Panc1 (cell line): ENCODE measurements at regions not wholly inside any gene's neighbourhood (a gene's known extent, or its start where the extent isn't known, plus 50 kb on each side); places are given as distances from the start of the nearest gene placed in this dataset.

Source experiments
- POLR2AphosphoS5 ChIP-seq: IDR thresholded peaks from 2 replicates; pipeline ENCODE4 v1.6.1; 2012; ENCODE audit warnings: mild to moderate bottlenecking, low read depth, low read length, moderate library complexity
- SIN3A ChIP-seq: IDR thresholded peaks from 2 replicates; pipeline ENCODE4 v1.6.1; 2012; ENCODE audit warnings: low read depth, mild to moderate bottlenecking, low read length, moderate library complexity, borderline replicate concordance; ENCODE audit not compliant: insufficient read depth
- TF ChIP-seq, protein P1 (sequence below): fragments of 450-650 bp; IDR thresholded peaks from 2 replicates; pipeline ENCODE4 v1.5.1; 2017; ENCODE audit warnings: mild to moderate bottlenecking

DNA sequence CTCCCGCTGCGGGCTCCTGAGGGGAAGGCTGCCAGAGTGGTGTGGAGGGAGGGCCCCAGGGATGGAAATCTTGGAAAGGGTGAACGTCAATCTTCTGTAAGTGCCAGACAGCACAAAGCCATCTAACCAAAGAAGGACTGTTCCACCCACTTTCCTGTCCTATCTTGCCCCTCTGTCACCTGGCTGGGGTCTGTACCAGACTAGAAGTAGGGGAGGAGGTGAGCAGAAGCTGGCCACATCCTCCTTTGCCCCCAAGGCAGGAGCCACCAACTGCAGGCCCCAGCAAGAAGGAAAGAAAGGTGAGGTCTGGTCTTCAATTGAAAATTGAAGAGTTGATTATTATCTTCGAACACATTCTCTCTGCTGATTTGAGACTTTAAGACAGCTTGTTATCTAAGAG, 214.4 kb upstream of the LEF1 start:
- no peak for TF ChIP-seq POLR2AphosphoS5
- TF ChIP-seq, protein P1, sequence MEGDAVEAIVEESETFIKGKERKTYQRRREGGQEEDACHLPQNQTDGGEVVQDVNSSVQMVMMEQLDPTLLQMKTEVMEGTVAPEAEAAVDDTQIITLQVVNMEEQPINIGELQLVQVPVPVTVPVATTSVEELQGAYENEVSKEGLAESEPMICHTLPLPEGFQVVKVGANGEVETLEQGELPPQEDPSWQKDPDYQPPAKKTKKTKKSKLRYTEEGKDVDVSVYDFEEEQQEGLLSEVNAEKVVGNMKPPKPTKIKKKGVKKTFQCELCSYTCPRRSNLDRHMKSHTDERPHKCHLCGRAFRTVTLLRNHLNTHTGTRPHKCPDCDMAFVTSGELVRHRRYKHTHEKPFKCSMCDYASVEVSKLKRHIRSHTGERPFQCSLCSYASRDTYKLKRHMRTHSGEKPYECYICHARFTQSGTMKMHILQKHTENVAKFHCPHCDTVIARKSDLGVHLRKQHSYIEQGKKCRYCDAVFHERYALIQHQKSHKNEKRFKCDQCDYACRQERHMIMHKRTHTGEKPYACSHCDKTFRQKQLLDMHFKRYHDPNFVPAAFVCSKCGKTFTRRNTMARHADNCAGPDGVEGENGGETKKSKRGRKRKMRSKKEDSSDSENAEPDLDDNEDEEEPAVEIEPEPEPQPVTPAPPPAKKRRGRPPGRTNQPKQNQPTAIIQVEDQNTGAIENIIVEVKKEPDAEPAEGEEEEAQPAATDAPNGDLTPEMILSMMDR, result no peak
- TF ChIP-seq SIN3A, result no peak
